ENCODE measurements at regions not wholly inside any gene's neighbourhood (a gene's known extent, or its start where the extent isn't known, plus 50 kb on each side); places are given as distances from the start of the nearest gene placed in this dataset.

DNA sequence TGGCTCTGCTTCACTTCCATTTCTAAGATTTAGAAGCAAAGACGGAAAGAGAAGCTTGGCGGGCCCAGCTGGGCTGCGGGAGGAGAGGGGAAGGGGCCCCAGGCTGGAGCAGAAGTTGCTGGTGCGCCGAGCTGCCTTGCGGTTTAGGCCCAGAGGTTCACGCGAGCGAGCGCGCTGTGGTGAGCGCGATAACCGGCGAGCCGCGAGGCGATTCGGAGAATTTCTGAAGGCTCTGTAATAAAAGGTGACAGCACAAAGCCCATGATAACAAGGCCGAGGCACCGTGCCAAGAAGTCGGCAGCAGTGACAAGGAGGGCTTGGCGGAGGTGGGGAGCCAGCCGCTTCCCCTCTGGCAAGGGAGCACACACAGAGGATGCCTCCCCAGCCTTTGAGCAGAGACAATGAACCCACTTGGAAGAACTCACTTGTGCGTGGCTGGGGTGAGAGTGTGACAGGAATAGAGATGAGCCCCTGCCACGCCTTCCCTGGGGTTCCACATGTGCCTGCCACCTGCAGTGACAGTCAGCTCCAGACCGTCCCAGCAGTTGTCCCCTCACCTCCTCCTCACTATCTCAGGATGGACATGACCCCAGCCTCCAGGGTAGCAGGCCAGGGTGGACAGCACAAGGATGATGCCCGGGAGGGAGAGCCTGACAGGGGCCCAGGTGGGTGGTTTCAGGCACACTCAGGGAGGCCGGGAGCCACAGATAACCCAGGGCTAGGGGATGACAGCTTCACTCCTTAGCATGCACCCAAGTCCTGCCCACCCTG is 315.2 kb downstream of the UACA start (continued):
- TF ChIP-seq, protein P1, sequence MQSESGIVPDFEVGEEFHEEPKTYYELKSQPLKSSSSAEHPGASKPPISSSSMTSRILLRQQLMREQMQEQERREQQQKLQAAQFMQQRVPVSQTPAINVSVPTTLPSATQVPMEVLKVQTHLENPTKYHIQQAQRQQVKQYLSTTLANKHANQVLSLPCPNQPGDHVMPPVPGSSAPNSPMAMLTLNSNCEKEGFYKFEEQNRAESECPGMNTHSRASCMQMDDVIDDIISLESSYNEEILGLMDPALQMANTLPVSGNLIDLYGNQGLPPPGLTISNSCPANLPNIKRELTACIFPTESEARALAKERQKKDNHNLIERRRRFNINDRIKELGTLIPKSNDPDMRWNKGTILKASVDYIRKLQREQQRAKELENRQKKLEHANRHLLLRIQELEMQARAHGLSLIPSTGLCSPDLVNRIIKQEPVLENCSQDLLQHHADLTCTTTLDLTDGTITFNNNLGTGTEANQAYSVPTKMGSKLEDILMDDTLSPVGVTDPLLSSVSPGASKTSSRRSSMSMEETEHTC (IDR thresholded peaks at IDR 0.05) = peak; percentile 78; the same call in 1 of the 2 replicates
- TF ChIP-seq, protein P2, sequence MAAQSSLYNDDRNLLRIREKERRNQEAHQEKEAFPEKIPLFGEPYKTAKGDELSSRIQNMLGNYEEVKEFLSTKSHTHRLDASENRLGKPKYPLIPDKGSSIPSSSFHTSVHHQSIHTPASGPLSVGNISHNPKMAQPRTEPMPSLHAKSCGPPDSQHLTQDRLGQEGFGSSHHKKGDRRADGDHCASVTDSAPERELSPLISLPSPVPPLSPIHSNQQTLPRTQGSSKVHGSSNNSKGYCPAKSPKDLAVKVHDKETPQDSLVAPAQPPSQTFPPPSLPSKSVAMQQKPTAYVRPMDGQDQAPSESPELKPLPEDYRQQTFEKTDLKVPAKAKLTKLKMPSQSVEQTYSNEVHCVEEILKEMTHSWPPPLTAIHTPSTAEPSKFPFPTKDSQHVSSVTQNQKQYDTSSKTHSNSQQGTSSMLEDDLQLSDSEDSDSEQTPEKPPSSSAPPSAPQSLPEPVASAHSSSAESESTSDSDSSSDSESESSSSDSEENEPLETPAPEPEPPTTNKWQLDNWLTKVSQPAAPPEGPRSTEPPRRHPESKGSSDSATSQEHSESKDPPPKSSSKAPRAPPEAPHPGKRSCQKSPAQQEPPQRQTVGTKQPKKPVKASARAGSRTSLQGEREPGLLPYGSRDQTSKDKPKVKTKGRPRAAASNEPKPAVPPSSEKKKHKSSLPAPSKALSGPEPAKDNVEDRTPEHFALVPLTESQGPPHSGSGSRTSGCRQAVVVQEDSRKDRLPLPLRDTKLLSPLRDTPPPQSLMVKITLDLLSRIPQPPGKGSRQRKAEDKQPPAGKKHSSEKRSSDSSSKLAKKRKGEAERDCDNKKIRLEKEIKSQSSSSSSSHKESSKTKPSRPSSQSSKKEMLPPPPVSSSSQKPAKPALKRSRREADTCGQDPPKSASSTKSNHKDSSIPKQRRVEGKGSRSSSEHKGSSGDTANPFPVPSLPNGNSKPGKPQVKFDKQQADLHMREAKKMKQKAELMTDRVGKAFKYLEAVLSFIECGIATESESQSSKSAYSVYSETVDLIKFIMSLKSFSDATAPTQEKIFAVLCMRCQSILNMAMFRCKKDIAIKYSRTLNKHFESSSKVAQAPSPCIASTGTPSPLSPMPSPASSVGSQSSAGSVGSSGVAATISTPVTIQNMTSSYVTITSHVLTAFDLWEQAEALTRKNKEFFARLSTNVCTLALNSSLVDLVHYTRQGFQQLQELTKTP (IDR thresholded peaks at IDR 0.05; ENCODE audit: low read depth in 1 of 2, partially characterized antibody in 2 of 2) = peak in 1 of 2 experiments; percentile 31
- TF ChIP-seq, protein P3, sequence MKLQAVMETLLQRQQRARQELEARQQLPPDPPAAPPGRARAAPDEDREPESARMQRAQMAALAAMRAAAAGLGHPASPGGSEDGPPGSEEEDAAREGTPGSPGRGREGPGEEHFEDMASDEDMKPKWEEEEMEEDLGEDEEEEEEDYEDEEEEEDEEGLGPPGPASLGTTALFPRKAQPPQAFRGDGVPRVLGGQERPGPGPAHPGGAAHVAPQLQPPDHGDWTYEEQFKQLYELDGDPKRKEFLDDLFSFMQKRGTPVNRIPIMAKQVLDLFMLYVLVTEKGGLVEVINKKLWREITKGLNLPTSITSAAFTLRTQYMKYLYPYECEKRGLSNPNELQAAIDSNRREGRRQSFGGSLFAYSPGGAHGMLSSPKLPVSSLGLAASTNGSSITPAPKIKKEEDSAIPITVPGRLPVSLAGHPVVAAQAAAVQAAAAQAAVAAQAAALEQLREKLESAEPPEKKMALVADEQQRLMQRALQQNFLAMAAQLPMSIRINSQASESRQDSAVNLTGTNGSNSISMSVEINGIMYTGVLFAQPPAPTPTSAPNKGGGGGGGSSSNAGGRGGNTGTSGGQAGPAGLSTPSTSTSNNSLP (IDR thresholded peaks at IDR 0.05; ENCODE audit: borderline replicate concordance, low read depth, low read length) = peak; percentile 82; the same call in 1 of the 2 replicates
- TF ChIP-seq, protein P4, sequence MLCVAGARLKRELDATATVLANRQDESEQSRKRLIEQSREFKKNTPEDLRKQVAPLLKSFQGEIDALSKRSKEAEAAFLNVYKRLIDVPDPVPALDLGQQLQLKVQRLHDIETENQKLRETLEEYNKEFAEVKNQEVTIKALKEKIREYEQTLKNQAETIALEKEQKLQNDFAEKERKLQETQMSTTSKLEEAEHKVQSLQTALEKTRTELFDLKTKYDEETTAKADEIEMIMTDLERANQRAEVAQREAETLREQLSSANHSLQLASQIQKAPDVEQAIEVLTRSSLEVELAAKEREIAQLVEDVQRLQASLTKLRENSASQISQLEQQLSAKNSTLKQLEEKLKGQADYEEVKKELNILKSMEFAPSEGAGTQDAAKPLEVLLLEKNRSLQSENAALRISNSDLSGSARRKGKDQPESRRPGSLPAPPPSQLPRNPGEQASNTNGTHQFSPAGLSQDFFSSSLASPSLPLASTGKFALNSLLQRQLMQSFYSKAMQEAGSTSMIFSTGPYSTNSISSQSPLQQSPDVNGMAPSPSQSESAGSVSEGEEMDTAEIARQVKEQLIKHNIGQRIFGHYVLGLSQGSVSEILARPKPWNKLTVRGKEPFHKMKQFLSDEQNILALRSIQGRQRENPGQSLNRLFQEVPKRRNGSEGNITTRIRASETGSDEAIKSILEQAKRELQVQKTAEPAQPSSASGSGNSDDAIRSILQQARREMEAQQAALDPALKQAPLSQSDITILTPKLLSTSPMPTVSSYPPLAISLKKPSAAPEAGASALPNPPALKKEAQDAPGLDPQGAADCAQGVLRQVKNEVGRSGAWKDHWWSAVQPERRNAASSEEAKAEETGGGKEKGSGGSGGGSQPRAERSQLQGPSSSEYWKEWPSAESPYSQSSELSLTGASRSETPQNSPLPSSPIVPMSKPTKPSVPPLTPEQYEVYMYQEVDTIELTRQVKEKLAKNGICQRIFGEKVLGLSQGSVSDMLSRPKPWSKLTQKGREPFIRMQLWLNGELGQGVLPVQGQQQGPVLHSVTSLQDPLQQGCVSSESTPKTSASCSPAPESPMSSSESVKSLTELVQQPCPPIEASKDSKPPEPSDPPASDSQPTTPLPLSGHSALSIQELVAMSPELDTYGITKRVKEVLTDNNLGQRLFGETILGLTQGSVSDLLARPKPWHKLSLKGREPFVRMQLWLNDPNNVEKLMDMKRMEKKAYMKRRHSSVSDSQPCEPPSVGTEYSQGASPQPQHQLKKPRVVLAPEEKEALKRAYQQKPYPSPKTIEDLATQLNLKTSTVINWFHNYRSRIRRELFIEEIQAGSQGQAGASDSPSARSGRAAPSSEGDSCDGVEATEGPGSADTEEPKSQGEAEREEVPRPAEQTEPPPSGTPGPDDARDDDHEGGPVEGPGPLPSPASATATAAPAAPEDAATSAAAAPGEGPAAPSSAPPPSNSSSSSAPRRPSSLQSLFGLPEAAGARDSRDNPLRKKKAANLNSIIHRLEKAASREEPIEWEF (CRISPR knock-in tag; IDR thresholded peaks at IDR 0.05) = no peak
- TF ChIP-seq KDM4B (IDR thresholded peaks at IDR 0.05; ENCODE audit: borderline replicate concordance in 2 of 2, low read depth in 1 of 2) = peak in 1 of 2 experiments; percentile 60; a peak in 1 of 4 replicates
- peak; percentile 91 for TF ChIP-seq DMBX1 (CRISPR knock-in tag; IDR thresholded peaks at IDR 0.05; ENCODE audit: borderline replicate concordance)
- TF ChIP-seq CBFB (CRISPR knock-in tag; IDR thresholded peaks at IDR 0.05) = peak; percentile 98
- TF ChIP-seq NCOA1 (IDR thresholded peaks at IDR 0.05; ENCODE audit: low read depth) = peak; percentile 86
- TF ChIP-seq, protein P5, sequence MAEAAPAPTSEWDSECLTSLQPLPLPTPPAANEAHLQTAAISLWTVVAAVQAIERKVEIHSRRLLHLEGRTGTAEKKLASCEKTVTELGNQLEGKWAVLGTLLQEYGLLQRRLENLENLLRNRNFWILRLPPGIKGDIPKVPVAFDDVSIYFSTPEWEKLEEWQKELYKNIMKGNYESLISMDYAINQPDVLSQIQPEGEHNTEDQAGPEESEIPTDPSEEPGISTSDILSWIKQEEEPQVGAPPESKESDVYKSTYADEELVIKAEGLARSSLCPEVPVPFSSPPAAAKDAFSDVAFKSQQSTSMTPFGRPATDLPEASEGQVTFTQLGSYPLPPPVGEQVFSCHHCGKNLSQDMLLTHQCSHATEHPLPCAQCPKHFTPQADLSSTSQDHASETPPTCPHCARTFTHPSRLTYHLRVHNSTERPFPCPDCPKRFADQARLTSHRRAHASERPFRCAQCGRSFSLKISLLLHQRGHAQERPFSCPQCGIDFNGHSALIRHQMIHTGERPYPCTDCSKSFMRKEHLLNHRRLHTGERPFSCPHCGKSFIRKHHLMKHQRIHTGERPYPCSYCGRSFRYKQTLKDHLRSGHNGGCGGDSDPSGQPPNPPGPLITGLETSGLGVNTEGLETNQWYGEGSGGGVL (CRISPR knock-in tag; IDR thresholded peaks at IDR 0.05) = no peak
- TF ChIP-seq MYBL2 (IDR thresholded peaks at IDR 0.05; ENCODE audit: low read depth) = no peak
- TF ChIP-seq MYBL2 (CRISPR knock-in tag; IDR thresholded peaks at IDR 0.05; ENCODE audit: borderline replicate concordance) = no peak
